H9 (cell line): ENCODE measurements at regions not wholly inside any gene's neighbourhood (a gene's known extent, or its start where the extent isn't known, plus 50 kb on each side); places are given as distances from the start of the nearest gene placed in this dataset.

ENCODE experiments used
- DNase-seq: peaks from one replicate; pipeline ENCODE4 v3.0.0-alpha.2; 2017
- H2AFZ ChIP-seq: one replicate; pipeline ENCODE4 v1.6.1; 2013; ENCODE audit warnings: mild to moderate bottlenecking, low read length, control low read depth, moderate library complexity
- H2AK5ac ChIP-seq: 2 replicates; pipeline ENCODE4 v1.6.1; 2013; ENCODE audit warnings: low read length, control low read depth, mixed read lengths; ENCODE audit not compliant: insufficient read length
- H2BK120ac ChIP-seq: one replicate; pipeline ENCODE4 v1.6.1; 2013; ENCODE audit warnings: low read depth, mild to moderate bottlenecking, low read length, control low read depth, inconsistent platforms; ENCODE audit not compliant: poor library complexity, severe bottlenecking
- H2BK12ac ChIP-seq: 2 replicates; pipeline ENCODE4 v1.6.1; 2013; ENCODE audit warnings: low read length, control low read depth, mixed read lengths, low read depth; ENCODE audit not compliant: insufficient read length
- H2BK15ac ChIP-seq: 2 replicates; pipeline ENCODE4 v1.6.1; 2013; ENCODE audit warnings: low read depth, low read length, control low read depth
- H2BK20ac ChIP-seq: one replicate; pipeline ENCODE4 v1.6.1; 2013; ENCODE audit warnings: low read depth, mild to moderate bottlenecking, low read length, control low read depth, inconsistent platforms; ENCODE audit not compliant: poor library complexity, severe bottlenecking
- H2BK5ac ChIP-seq: 2 replicates; pipeline ENCODE4 v1.6.1; 2013; ENCODE audit warnings: low read length, control low read depth, mixed read lengths; ENCODE audit not compliant: insufficient read length
- H3K14ac ChIP-seq: 2 replicates; pipeline ENCODE4 v1.6.1; 2013; ENCODE audit warnings: low read length, control low read depth; ENCODE audit not compliant: insufficient read depth
- H3K18ac ChIP-seq: 2 replicates; pipeline ENCODE4 v1.6.1; 2013; ENCODE audit warnings: low read depth, mild to moderate bottlenecking, mixed read lengths, low read length, control low read depth; ENCODE audit not compliant: insufficient read length
- H3K23ac ChIP-seq: 2 replicates; pipeline ENCODE4 v1.6.1; 2013; ENCODE audit warnings: low read length, control low read depth, mixed read lengths, low read depth; ENCODE audit not compliant: insufficient read length
- H3K23me2 ChIP-seq: 2 replicates; pipeline ENCODE4 v1.6.1; 2013; ENCODE audit warnings: low read depth, mild to moderate bottlenecking, mixed read lengths, low read length, control low read depth; ENCODE audit not compliant: insufficient read length, poor library complexity, severe bottlenecking
- H3K27ac ChIP-seq: 2 replicates; pipeline ENCODE4 v1.5.1; 2013; ENCODE audit warnings: low read length, control low read depth, mixed read lengths, low read depth; ENCODE audit not compliant: insufficient read length
- H3K27me3 ChIP-seq: 2 replicates; pipeline ENCODE4 v1.6.1; 2013; ENCODE audit warnings: low read length, control low read depth, inconsistent platforms; ENCODE audit not compliant: insufficient read depth
- H3K4ac ChIP-seq: 2 replicates; pipeline ENCODE4 v1.6.1; 2013; ENCODE audit warnings: low read depth, mild to moderate bottlenecking, control low read depth, inconsistent platforms, low read length, moderate library complexity
- H3K4me1 ChIP-seq: 2 replicates; pipeline ENCODE4 v1.6.1; 2013; ENCODE audit warnings: low read length, control low read depth, inconsistent platforms; ENCODE audit not compliant: insufficient read depth
- H3K4me2 ChIP-seq: 2 replicates; pipeline ENCODE4 v1.6.1; 2013; ENCODE audit warnings: low read length, control low read depth, mixed read lengths; ENCODE audit not compliant: insufficient read length, insufficient read depth
- H3K56ac ChIP-seq: 2 replicates; pipeline ENCODE4 v1.6.1; 2013; ENCODE audit warnings: low read depth, mild to moderate bottlenecking, mixed read lengths, low read length, control low read depth; ENCODE audit not compliant: insufficient read length
- H3K79me1 ChIP-seq: 2 replicates; pipeline ENCODE4 v1.6.1; 2013; ENCODE audit warnings: low read depth, mild to moderate bottlenecking, moderate library complexity, low read length, control low read depth, inconsistent platforms; ENCODE audit not compliant: insufficient read depth, poor library complexity, severe bottlenecking
- H3K79me2 ChIP-seq: 2 replicates; pipeline ENCODE4 v1.6.1; 2013; ENCODE audit warnings: low read length, control low read depth, inconsistent platforms; ENCODE audit not compliant: insufficient read depth
- H3K9ac ChIP-seq: 2 replicates; pipeline ENCODE4 v1.6.1; 2013; ENCODE audit warnings: low read length, control low read depth, mixed read lengths; ENCODE audit not compliant: insufficient read length; ENCODE audit errors: extremely low read depth
- H3K9me3 ChIP-seq: one replicate; pipeline ENCODE4 v1.6.1; 2013; ENCODE audit warnings: low read depth, low read length, inconsistent platforms; ENCODE audit not compliant: control insufficient read depth
- H3T11ph ChIP-seq: one replicate; pipeline ENCODE4 v1.6.1; 2013; ENCODE audit warnings: mild to moderate bottlenecking, low read length, control low read depth, inconsistent platforms
- H4K20me1 ChIP-seq: one replicate; pipeline ENCODE4 v1.6.1; 2013; ENCODE audit not compliant: control insufficient read depth, insufficient read length, insufficient read depth
- H4K5ac ChIP-seq: 2 replicates; pipeline ENCODE4 v1.6.1; 2013; ENCODE audit warnings: low read depth, mild to moderate bottlenecking, mixed read lengths, low read length, control low read depth; ENCODE audit not compliant: insufficient read length
- H4K8ac ChIP-seq: replicated peaks from 2 replicates; pipeline ENCODE4 v1.6.1; 2013; ENCODE audit warnings: low read length, control low read depth, mixed read lengths, low read depth; ENCODE audit not compliant: insufficient read length
- H4K91ac ChIP-seq: 2 replicates; pipeline ENCODE4 v1.6.1; 2013; ENCODE audit warnings: low read depth, mild to moderate bottlenecking, moderate library complexity, mixed read lengths, low read length, control low read depth; ENCODE audit not compliant: insufficient read length
- H3K27ac Mint-ChIP-seq, 3 experiments: 2 replicates in 2 of 3; 3 replicates in 1 of 3; pipeline ENCODE4 v1.8.0; 2020 to 2021; ENCODE audit warnings: mixed read lengths in 3 of 3, mild to moderate bottlenecking in 1 of 3, moderate library complexity in 1 of 3
- H3K27me3 Mint-ChIP-seq: 2 replicates; pipeline ENCODE4 v1.8.0; 2021; ENCODE audit warnings: low read depth, mild to moderate bottlenecking, moderate library complexity, mixed read lengths
- H3K36me3 Mint-ChIP-seq, 3 experiments: 2 replicates in 2 of 3; 3 replicates in 1 of 3; pipeline ENCODE4 v1.8.0; 2020 to 2021; ENCODE audit warnings: low read depth in 3 of 3, mixed read lengths in 3 of 3; ENCODE audit not compliant: insufficient read depth in 1 of 3
- H3K4me1 Mint-ChIP-seq, 2 experiments: 2 replicates each; pipeline ENCODE4 v1.8.0; 2020; ENCODE audit warnings: mixed read lengths in 2 of 2
- H3K4me3 Mint-ChIP-seq, 2 experiments: 2 replicates in 1 of 2; 3 replicates in 1 of 2; pipeline ENCODE4 v1.8.0; 2020 to 2021; ENCODE audit warnings: mild to moderate bottlenecking in 2 of 2, mixed read lengths in 2 of 2, moderate library complexity in 1 of 2
- H3K9me3 Mint-ChIP-seq, 2 experiments: 2 replicates in 1 of 2; 3 replicates in 1 of 2; pipeline ENCODE4 v1.8.0; 2020; ENCODE audit warnings: mild to moderate bottlenecking in 2 of 2, mixed read lengths in 2 of 2, moderate library complexity in 1 of 2
- WGBS: extraction: QIAGEN DNeasy Blood & Tissue Kit; methylation state at CpG from one replicate; pipeline ENCODE4 v1.1.7; 2013; ENCODE audit warnings: missing lambda C conversion rate, low lambda C conversion rate, mixed read lengths; ENCODE audit not compliant: insufficient read length; ENCODE audit errors: extremely low coverage; 5-methylcytosine and 5-hydroxymethylcytosine counted together
- TF ChIP-seq, protein P1 (sequence below): fragments of 200-600 bp; sonication (generic); conservative IDR thresholded peaks from 3 replicates; pipeline ENCODE4 v1.8.0; 2021; ENCODE audit warnings: antibody characterized with exemption, mild to moderate bottlenecking

DNA sequence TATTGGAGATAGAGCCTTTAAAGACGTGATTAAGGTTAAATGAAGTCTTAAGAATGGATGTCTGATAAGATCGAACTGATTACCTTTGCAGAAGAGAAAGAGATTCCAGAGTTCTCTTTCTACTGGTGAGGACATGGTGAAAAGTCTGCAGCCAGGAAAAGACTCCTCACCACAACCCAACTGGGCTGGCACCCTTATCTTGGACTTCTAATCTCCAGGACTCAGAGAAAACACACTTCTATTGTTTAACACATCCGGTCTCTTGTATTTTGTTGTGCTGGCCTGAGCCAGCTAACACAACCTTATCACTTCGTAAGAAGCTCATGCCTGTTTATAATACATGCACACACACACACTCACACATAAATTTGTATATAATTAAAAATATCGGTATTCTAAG lies 489.1 kb downstream of the PRDM9 start:
- no peak for DNase-seq
- Mint-ChIP-seq H3K27me3 (no peaks in the 10 kb centered on the region), H3K27ac (no peak overlapping the region), H3K36me3 (no peaks in the 10 kb centered on the region), H3K4me3 (no peak overlapping the region), H3K9me3 (peaks cover 0 to 3% of the 10 kb centered on the region in 2 experiments; a peak in 1 of 5 replicates), H3K4me1 (no peaks in the 10 kb centered on the region)
- no peak overlapping the region for H2AK5ac ChIP-seq
- H3K23ac ChIP-seq, result no peak overlapping the region
- no peak overlapping the region for H2BK20ac ChIP-seq
- H4K20me1 ChIP-seq, result no peaks in the 10 kb centered on the region
- no peak overlapping the region for H4K5ac ChIP-seq
- no CpG with 5 or more reads among the region's 5 CpGs for WGBS
- no peak overlapping the region for H3K18ac ChIP-seq
- H3K79me2 ChIP-seq, result no peaks in the 10 kb centered on the region
- H3K4ac ChIP-seq, result no peak overlapping the region
- H3K23me2 ChIP-seq, result no peaks in the 10 kb centered on the region
- no peak overlapping the region for H2AFZ ChIP-seq
- no peak overlapping the region for H3K4me2 ChIP-seq
- H3K79me1 ChIP-seq, result no peaks in the 10 kb centered on the region
- H2BK15ac ChIP-seq, result no peak overlapping the region
- no peaks in the 10 kb centered on the region for H3K9me3 ChIP-seq
- H3T11ph ChIP-seq, result no peak overlapping the region
- H4K8ac ChIP-seq, result no peak overlapping the region
- no peak overlapping the region for H2BK120ac ChIP-seq
- H3K9ac ChIP-seq, result no peak overlapping the region
- H2BK12ac ChIP-seq, result no peak overlapping the region
- no peak overlapping the region for H4K91ac ChIP-seq
- H3K27ac ChIP-seq, result no peak overlapping the region
- H3K4me1 ChIP-seq, result no peaks in the 10 kb centered on the region
- H2BK5ac ChIP-seq, result no peak overlapping the region
- no peak overlapping the region for H3K56ac ChIP-seq
- no peaks in the 10 kb centered on the region for H3K27me3 ChIP-seq
- TF ChIP-seq, protein P1, sequence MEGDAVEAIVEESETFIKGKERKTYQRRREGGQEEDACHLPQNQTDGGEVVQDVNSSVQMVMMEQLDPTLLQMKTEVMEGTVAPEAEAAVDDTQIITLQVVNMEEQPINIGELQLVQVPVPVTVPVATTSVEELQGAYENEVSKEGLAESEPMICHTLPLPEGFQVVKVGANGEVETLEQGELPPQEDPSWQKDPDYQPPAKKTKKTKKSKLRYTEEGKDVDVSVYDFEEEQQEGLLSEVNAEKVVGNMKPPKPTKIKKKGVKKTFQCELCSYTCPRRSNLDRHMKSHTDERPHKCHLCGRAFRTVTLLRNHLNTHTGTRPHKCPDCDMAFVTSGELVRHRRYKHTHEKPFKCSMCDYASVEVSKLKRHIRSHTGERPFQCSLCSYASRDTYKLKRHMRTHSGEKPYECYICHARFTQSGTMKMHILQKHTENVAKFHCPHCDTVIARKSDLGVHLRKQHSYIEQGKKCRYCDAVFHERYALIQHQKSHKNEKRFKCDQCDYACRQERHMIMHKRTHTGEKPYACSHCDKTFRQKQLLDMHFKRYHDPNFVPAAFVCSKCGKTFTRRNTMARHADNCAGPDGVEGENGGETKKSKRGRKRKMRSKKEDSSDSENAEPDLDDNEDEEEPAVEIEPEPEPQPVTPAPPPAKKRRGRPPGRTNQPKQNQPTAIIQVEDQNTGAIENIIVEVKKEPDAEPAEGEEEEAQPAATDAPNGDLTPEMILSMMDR, result no peak
- no peak overlapping the region for H3K14ac ChIP-seq
